IMR-90 (cell line): ENCODE measurements at regions not wholly inside any gene's neighbourhood (a gene's known extent, or its start where the extent isn't known, plus 50 kb on each side); places are given as distances from the start of the nearest gene placed in this dataset.

ENCODE experiments used
- CTCF ChIP-seq: conservative IDR thresholded peaks from 2 replicates; pipeline ENCODE4 v1.5.1; 2012; ENCODE audit warnings: mild to moderate bottlenecking, low read depth, low read length, improper control_type of control experiment
- POLR2A ChIP-seq: IDR thresholded peaks from 2 replicates; pipeline ENCODE4 v1.6.1; 2012; ENCODE audit warnings: mild to moderate bottlenecking, low read depth, low read length
- TF ChIP-seq, protein P1 (sequence below): fragments of 150-350 bp; IDR thresholded peaks from 2 replicates; pipeline ENCODE4 v1.6.1; 2016; ENCODE audit warnings: low read depth, mild to moderate bottlenecking, low read length, moderate library complexity, borderline replicate concordance
- TF ChIP-seq, protein P2 (sequence below): fragments of 150-350 bp; IDR thresholded peaks from 2 replicates; pipeline ENCODE4 v1.6.1; 2017; ENCODE audit warnings: mild to moderate bottlenecking, antibody characterized with exemption, low read length, low read depth

DNA sequence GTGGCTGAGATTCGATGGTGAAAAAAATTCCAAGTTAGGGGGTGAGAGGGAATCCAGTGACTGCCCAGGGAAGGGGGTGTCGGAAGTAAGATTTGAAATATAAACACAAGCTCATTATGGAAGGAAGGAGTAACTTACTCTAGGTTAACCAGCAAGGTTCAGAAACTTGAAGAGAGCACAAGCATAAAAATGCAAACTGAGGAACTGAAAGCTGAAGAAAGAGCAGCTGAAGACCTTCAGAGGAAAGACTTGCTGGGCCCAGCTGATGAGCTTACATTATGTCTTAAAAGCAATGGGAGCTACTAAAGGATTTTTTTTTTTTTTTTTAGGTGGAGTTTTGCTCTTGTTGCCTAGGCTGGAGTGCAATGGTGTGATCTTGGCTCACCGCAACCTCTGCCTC lies 189.7 kb upstream of the GRIN2B start:
- TF ChIP-seq CTCF (no peak), POLR2A (no peak)
- TF ChIP-seq, protein P1, sequence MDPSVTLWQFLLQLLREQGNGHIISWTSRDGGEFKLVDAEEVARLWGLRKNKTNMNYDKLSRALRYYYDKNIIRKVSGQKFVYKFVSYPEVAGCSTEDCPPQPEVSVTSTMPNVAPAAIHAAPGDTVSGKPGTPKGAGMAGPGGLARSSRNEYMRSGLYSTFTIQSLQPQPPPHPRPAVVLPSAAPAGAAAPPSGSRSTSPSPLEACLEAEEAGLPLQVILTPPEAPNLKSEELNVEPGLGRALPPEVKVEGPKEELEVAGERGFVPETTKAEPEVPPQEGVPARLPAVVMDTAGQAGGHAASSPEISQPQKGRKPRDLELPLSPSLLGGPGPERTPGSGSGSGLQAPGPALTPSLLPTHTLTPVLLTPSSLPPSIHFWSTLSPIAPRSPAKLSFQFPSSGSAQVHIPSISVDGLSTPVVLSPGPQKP = no peak
- TF ChIP-seq, protein P2, sequence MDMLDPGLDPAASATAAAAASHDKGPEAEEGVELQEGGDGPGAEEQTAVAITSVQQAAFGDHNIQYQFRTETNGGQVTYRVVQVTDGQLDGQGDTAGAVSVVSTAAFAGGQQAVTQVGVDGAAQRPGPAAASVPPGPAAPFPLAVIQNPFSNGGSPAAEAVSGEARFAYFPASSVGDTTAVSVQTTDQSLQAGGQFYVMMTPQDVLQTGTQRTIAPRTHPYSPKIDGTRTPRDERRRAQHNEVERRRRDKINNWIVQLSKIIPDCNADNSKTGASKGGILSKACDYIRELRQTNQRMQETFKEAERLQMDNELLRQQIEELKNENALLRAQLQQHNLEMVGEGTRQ = no peak
